ENCODE measurements at regions not wholly inside any gene's neighbourhood (a gene's known extent, or its start where the extent isn't known, plus 50 kb on each side); places are given as distances from the start of the nearest gene placed in this dataset.

DNA sequence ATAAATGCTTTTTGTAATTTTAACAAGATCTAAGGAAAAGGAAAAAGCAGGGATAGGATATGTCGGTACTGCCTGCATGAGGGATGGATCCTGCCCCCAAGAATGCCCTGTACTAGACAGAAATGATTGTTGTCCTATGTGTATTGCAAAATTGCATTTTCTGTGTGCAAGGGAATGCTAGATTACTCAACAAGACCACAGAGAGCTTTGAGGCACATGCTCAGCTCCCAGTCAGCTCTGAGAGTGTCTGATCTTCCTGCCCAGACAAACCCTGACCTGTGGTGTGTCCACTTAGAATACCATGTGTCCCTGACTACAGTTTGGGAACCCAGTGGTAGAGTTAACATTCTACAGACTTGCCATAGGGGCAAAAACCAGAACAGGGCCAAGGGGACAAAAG is 129.2 kb upstream of the PAK3 start:
- H3K4me3 ChIP-seq (ENCODE audit: low read depth, low read length) = no peak overlapping the region
- no peak for DNase-seq (ENCODE audit: low read depth)
- TF ChIP-seq CTCF (conservative IDR thresholded peaks at IDR 0.05; ENCODE audit: low read depth, low read length) = no peak

DNA sequence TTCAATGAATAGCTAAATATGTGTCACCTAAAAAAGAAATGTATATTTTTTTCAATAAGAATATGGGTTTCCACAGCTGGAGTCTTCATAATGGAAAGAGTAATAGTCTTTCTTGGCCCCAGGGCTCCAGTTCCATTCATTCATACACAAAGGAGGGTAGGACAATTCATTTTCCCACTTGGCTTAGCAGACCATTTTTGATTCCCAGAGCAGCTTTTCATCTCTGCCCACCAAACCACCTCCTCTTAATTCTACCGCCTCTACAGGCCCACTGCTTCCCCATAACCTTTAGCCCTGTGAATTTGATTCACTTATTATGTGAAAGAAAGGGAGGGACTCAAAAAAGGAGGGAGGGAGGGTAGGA is 129.9 kb upstream of the PAK3 start:
- DNase-seq (ENCODE audit: low read depth) = no peak
- no peak overlapping the region for H3K4me3 ChIP-seq (ENCODE audit: low read depth, low read length)
- TF ChIP-seq CTCF (conservative IDR thresholded peaks at IDR 0.05; ENCODE audit: low read depth, low read length) = no peak

GRCh38 chrX:110965409-110966090 is 130.4 kb upstream of the PAK3 start:
- no peak for DNase-seq (ENCODE audit: low read depth)
- no peak overlapping the region for H3K4me3 ChIP-seq (ENCODE audit: low read depth, low read length)
- no peak for TF ChIP-seq CTCF (conservative IDR thresholded peaks at IDR 0.05; ENCODE audit: low read depth, low read length)

DNA sequence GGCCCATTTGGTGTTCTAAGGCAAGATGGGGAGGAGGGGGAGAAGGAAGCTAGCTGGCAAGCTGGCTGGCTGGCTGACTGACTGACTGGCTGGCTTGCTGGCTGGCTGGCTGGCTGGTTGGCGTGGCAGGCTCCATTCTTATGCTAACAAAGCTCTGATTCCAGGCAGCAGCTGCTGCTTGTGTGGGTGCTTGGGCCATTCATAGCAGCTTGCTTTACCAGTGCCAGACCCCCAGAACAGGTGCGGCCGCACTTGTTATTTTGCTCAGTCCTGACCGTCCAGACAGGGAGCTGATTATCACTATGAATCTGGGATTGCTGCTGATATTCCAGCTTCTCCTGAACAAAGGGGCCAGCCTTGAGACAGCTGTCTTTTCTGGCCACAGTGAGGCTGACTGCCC is 131.2 kb upstream of the PAK3 start:
- no peak for TF ChIP-seq CTCF (conservative IDR thresholded peaks at IDR 0.05; ENCODE audit: low read depth, low read length)
- no peak overlapping the region for H3K4me3 ChIP-seq (ENCODE audit: low read depth, low read length)
- no peak for DNase-seq (ENCODE audit: low read depth)

- no peak for DNase-seq (ENCODE audit: low read depth)
- H3K4me3 ChIP-seq (ENCODE audit: low read depth, low read length) = no peak overlapping the region
- no peak for TF ChIP-seq CTCF (conservative IDR thresholded peaks at IDR 0.05; ENCODE audit: low read depth, low read length)
These were observed 133.5 kb upstream of the PAK3 start for GRCh38 chrX:110962451-110962850.

- DNase-seq (ENCODE audit: low read depth) = no peak
- TF ChIP-seq CTCF (conservative IDR thresholded peaks at IDR 0.05; ENCODE audit: low read depth, low read length) = no peak
- no peak overlapping the region for H3K4me3 ChIP-seq (ENCODE audit: low read depth, low read length)
These were observed 140.3 kb upstream of the PAK3 start for GRCh38 chrX:110955706-110956105.

DNA sequence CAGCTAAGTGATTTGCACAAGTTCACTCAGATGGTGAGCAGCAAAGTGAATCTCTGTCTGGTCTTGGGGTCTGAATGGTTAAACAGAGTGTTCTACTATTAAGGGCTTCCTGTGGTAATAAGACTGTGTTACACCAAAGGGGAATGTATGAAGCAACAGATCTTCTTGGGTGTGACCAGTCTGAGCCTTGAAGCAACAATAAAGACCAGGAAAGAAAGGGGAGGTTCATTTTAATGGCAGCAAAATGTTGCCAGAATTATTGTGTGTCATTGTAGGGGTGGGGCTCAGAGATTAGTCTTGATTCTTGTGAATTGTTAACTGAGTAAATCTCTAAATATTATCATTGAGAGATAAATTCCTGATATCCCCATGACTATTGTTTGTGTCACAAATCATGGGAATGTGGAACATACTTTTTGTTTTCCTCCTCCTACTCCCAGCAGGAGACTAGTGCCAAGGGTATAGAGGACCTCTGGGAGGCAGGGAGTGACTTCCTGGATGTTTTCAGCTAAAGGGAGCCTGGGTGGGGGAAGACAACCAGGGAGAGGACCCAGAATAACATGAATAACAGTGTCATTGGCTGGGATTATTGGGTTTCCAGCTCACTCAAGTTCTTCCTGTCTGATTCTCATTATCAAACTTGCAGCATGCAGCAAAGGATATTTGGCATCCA is 141.4 kb upstream of the PAK3 start:
- no peak for TF ChIP-seq CTCF (conservative IDR thresholded peaks at IDR 0.05; ENCODE audit: low read depth, low read length)
- DNase-seq (ENCODE audit: low read depth) = no peak
- no peak overlapping the region for H3K4me3 ChIP-seq (ENCODE audit: low read depth, low read length)
